GM12864 (cell line): ENCODE measurements at regions not wholly inside any gene's neighbourhood (a gene's known extent, or its start where the extent isn't known, plus 50 kb on each side); places are given as distances from the start of the nearest gene placed in this dataset.
"Not testable (repeated sequence)": the region's sequence is repeated elsewhere in the genome, so short reads cannot be mapped to it uniquely, and the experiment has no call there.

Experiments
- DNase-seq: peaks from one replicate; pipeline ENCODE4 v3.0.0-alpha.2; 2011; ENCODE audit warnings: low read depth
- H3K4me3 ChIP-seq: 2 replicates; pipeline ENCODE4 v1.5.1; 2011; ENCODE audit warnings: mild to moderate bottlenecking, low read depth, low read length, control low read depth
- TF ChIP-seq, protein P1 (sequence below): IDR thresholded peaks from 2 replicates; pipeline ENCODE4 v1.5.1; 2011; ENCODE audit warnings: low read depth, mild to moderate bottlenecking, moderate library complexity, low read length, control low read depth, inconsistent platforms; ENCODE audit errors: missing control alignments

DNA sequence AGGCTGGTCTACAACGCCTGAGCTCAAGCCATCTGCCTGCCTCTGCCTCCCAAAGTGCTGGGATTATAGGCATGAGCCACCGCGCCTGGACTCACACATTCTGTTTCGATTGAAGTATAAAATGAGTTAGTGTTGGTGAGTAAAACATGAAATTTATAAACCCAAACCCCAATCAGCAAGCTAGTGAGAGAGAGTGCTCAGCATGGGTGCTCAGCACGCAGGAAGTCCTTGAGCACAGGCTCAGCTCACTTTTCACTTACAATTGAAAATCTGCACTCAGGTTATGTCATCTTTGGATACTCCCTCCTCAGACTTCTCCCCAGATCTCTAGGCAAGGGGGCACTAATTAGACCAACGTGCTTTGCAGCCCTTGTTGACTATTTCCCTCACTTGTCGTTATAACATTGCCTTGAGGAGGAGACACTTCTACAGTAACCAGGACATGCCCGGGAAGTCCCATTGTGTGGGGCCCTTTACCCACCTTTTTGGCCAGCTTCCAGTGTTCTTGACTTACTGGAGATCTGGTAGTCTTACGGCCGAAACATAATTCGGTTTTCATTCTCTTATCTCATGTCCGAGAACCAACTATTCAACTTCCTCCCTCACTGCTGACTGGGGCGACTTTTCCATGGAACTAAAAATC is 68.5 kb upstream of the AMN1 start:
- TF ChIP-seq, protein P1, sequence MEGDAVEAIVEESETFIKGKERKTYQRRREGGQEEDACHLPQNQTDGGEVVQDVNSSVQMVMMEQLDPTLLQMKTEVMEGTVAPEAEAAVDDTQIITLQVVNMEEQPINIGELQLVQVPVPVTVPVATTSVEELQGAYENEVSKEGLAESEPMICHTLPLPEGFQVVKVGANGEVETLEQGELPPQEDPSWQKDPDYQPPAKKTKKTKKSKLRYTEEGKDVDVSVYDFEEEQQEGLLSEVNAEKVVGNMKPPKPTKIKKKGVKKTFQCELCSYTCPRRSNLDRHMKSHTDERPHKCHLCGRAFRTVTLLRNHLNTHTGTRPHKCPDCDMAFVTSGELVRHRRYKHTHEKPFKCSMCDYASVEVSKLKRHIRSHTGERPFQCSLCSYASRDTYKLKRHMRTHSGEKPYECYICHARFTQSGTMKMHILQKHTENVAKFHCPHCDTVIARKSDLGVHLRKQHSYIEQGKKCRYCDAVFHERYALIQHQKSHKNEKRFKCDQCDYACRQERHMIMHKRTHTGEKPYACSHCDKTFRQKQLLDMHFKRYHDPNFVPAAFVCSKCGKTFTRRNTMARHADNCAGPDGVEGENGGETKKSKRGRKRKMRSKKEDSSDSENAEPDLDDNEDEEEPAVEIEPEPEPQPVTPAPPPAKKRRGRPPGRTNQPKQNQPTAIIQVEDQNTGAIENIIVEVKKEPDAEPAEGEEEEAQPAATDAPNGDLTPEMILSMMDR, result no peak

DNA sequence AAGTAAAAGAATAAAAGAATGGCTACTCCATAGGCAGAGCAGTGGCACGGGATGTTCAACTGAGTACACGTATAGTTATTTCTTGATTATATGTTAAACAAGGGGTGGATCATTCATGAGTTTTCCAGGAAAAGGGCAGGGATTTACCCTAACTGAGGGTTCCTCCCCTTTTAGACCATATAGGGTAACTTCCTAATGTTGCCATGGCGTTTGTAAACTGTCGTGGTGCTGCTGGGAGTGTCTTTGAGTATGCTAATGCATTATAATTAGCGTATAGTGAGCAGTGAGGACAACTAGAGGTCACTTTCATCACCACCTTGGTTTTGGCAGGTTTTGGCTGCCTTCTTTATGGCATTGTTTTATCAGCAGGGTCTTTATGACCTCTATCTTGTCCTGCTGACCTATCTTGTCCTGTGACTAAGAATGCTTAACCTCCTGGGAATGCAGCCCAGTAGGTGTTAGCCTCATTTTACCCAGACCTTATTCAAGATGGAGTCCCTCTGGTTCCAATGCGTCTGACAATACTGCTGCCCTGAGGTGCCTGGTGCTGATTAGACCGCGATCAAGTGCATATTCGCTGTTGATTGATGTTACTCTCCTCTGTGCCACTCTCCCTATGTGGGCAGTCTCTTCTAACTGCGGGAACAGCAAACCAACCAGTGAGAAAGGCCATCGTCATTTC is 67.6 kb upstream of the AMN1 start:
- DNase-seq, result no peak
- H3K4me3 ChIP-seq, result no peak overlapping the region
- TF ChIP-seq, protein P1, result no peak

More for the DNA sequence above, 68.5 kb upstream of the AMN1 start:
- no peak for DNase-seq
- H3K4me3 ChIP-seq, result no peak overlapping the region

DNA sequence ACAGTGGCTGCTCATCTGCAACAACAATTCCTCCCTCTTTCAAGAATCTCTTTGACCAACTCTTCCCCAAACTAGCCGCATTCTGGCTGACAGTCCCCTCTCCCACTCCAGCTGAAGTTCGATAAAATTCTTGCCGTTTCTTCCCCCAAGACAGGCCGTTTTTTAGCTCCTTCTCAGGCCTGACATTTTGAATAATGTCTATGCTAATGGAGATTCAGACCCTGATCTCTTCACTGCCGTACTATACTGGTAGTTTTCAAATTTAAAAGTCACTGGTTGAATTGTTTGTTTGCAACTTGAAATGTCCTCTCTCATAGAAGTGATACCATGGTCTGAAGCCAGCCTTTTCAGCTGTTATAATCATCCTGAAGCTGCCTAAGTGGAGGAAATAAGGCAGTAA is 65.9 kb upstream of the AMN1 start:
- DNase-seq, result no peak
- no peak overlapping the region for H3K4me3 ChIP-seq
- TF ChIP-seq, protein P1, result no peak

DNA sequence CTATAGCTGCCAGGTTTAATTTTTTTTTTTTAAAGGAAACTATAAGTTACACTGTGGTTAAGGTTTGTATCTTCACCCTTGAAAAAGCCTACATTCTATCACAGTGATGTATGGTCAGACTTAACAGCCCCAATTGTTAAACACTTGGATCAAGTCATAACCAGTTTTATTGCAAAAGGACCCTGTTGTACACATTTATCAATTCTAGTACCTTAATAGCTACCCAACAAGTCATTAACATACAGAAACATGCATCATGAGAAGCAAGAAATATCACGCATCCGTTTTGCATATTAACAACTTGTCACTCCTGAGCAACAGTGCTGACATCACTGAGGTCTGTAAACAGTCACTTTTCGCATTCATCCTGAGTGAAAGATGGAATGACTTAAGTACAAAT is 62.4 kb upstream of the AMN1 start:
- not testable (repeated sequence) for H3K4me3 ChIP-seq, DNase-seq

DNA sequence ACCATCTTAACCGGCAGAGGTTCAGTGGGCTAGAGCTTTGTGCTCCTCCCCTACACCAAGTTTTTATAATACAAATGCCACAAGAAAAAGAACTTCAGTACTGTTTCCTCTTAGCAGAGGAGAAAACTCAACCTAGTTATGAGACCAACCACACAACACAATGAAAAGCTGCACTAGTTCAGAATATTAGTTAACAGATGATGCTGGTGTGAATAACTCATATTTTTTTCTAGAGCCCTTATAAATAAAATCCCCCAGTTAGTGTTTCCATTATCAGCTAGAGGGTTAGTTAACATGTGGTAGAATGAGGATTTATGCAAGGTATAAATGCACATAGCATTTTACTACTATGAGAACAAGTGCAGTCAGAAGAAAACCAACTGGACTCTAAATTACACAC is 61.9 kb upstream of the AMN1 start:
- no peak for DNase-seq
- H3K4me3 ChIP-seq, result no peak overlapping the region
- TF ChIP-seq, protein P1, result no peak

DNA sequence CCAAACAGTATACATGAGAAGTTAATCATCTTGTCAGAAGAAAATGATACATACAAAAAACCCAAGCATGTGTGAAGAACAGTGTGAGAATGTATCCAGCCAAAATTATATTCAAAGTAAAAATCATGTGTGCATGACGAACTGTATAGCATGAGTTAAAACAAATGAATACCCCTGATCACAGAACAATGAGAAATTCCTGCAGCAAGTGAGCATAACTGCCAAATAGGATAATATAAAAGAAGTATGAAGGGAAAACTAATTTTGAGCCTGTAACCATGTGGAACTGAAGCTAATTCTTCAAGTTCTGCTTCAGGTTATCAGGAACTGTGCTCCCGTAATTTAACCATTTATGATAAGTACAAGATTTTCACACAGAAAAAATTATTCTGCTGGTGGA is 56.5 kb upstream of the AMN1 start:
- TF ChIP-seq, protein P1, result no peak
- no peak for DNase-seq
- no peak overlapping the region for H3K4me3 ChIP-seq

DNA sequence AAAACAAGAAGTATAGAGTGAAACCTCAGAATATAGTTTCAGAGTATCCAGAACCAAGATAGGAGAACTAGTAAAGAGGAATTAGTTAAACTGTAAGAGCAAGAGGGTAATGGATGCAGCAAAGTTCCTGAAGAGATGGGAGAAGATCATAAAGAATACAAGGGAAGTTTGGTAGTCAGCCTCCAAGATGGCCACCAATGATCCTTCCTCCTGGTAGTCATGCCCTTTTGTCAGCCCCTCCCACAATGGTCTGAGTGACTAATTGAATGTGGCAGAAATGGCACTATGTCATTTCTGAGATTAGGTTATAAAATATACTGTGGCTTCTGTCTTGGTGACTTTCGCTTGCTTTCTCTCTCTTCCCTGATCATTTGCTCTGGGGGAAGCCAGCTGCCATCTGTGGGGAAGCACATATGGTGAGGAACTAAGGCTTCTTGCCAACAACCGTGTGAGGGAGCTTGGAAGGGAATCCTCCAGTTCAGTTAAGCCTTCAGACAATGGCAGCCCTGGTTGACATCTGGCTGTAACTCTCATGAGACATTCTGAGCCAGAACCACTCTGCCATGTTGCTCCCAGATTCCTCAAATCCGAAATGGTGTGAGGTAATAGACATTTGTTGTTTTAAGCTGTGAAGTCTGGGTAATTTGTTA is 55.3 kb upstream of the AMN1 start:
- no peak overlapping the region for H3K4me3 ChIP-seq
- TF ChIP-seq, protein P1, result no peak
- DNase-seq, result no peak
